ENCODE measurements at regions not wholly inside any gene's neighbourhood (a gene's known extent, or its start where the extent isn't known, plus 50 kb on each side); places are given as distances from the start of the nearest gene placed in this dataset.
A peak's percentile ranks its signal among the peaks of the same experiment; 100 is the strongest.

DNA sequence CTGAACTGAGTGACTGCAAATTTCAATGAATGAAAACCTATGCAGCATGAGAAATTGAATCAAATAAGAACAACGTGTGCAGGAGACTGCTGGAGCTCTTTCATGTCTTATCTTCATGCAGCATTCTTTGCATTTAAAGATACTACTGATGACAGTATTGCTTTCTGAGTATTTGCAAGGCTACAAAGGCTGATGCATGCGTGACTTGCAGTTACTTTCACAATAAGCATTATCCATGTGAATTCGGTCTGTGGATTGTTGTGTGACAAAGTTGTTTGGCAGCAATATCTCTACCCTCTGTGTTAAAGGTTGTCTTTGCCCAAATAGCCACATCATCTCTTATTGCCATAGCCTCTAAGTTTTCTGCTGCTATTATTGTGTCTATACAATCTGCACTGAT lies 102.1 kb upstream of the FBXL17 start:
- Histone ChIP-seq H3K4me2 (no peak overlapping the region), H3K4me3 (no peak overlapping the region), H3F3A (replicated peaks; ENCODE audit: low read depth) (no peaks in the 10 kb centered on the region), H3K79me2 (replicated peaks; ENCODE audit: insufficient read depth) (no peaks in the 10 kb centered on the region), H3K9me2 (ENCODE audit: insufficient read depth) (no peaks in the 10 kb centered on the region), H2AFZ (no peak overlapping the region; the same call in 1 of the 2 replicates), H3K27ac (ENCODE audit: low read depth) (no peak overlapping the region), H4K20me1 (replicated peaks; ENCODE audit: insufficient read depth) (no peaks in the 10 kb centered on the region), H3K36me3 (ENCODE audit: insufficient read depth) (no peaks in the 10 kb centered on the region), H3K4me1 (ENCODE audit: insufficient read depth) (no peaks in the 10 kb centered on the region), H3K27me3 (ENCODE audit: insufficient read depth) (no peaks in the 10 kb centered on the region)
- no peak for TF ChIP-seq JUNB (IDR thresholded peaks at IDR 0.05; ENCODE audit: unreplicated experiment)
- TF ChIP-seq, protein P1, sequence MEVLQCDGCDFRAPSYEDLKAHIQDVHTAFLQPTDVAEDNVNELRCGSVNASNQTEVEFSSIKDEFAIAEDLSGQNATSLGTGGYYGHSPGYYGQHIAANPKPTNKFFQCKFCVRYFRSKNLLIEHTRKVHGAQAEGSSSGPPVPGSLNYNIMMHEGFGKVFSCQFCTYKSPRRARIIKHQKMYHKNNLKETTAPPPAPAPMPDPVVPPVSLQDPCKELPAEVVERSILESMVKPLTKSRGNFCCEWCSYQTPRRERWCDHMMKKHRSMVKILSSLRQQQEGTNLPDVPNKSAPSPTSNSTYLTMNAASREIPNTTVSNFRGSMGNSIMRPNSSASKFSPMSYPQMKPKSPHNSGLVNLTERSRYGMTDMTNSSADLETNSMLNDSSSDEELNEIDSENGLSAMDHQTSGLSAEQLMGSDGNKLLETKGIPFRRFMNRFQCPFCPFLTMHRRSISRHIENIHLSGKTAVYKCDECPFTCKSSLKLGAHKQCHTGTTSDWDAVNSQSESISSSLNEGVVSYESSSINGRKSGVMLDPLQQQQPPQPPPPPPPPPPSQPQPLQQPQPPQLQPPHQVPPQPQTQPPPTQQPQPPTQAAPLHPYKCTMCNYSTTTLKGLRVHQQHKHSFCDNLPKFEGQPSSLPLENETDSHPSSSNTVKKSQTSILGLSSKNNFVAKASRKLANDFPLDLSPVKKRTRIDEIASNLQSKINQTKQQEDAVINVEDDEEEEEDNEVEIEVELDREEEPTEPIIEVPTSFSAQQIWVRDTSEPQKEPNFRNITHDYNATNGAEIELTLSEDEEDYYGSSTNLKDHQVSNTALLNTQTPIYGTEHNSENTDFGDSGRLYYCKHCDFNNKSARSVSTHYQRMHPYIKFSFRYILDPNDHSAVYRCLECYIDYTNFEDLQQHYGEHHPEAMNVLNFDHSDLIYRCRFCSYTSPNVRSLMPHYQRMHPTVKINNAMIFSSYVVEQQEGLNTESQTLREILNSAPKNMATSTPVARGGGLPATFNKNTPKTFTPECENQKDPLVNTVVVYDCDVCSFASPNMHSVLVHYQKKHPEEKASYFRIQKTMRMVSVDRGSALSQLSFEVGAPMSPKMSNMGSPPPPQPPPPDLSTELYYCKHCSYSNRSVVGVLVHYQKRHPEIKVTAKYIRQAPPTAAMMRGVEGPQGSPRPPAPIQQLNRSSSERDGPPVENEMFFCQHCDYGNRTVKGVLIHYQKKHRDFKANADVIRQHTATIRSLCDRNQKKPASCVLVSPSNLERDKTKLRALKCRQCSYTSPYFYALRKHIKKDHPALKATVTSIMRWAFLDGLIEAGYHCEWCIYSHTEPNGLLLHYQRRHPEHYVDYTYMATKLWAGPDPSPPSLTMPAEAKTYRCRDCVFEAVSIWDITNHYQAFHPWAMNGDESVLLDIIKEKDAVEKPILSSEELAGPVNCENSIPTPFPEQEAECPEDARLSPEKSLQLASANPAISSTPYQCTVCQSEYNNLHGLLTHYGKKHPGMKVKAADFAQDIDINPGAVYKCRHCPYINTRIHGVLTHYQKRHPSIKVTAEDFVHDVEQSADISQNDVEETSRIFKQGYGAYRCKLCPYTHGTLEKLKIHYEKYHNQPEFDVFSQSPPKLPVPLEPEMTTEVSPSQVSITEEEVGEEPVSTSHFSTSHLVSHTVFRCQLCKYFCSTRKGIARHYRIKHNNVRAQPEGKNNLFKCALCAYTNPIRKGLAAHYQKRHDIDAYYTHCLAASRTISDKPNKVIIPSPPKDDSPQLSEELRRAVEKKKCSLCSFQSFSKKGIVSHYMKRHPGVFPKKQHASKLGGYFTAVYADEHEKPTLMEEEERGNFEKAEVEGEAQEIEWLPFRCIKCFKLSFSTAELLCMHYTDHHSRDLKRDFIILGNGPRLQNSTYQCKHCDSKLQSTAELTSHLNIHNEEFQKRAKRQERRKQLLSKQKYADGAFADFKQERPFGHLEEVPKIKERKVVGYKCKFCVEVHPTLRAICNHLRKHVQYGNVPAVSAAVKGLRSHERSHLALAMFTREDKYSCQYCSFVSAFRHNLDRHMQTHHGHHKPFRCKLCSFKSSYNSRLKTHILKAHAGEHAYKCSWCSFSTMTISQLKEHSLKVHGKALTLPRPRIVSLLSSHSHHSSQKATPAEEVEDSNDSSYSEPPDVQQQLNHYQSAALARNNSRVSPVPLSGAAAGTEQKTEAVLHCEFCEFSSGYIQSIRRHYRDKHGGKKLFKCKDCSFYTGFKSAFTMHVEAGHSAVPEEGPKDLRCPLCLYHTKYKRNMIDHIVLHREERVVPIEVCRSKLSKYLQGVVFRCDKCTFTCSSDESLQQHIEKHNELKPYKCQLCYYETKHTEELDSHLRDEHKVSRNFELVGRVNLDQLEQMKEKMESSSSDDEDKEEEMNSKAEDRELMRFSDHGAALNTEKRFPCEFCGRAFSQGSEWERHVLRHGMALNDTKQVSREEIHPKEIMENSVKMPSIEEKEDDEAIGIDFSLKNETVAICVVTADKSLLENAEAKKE (CRISPR knock-in tag; IDR thresholded peaks at IDR 0.05) = no peak
- no peak for DNase-seq (ENCODE audit: low spot score)
- no peaks in the 10 kb centered on the region for H3K9me3 Mint-ChIP-seq
- no peaks in the 10 kb centered on the region for H3K36me3 Mint-ChIP-seq (ENCODE audit: low read depth)
- no peaks in the 10 kb centered on the region for H3K27me3 Mint-ChIP-seq (ENCODE audit: insufficient read depth, low read depth, poor library complexity)
- H3K4me3 Mint-ChIP-seq = no peak overlapping the region
- H3K27ac Mint-ChIP-seq = no peak overlapping the region
- no peak for ATAC-seq
- H3K4me1 Mint-ChIP-seq = no peaks in the 10 kb centered on the region

DNA sequence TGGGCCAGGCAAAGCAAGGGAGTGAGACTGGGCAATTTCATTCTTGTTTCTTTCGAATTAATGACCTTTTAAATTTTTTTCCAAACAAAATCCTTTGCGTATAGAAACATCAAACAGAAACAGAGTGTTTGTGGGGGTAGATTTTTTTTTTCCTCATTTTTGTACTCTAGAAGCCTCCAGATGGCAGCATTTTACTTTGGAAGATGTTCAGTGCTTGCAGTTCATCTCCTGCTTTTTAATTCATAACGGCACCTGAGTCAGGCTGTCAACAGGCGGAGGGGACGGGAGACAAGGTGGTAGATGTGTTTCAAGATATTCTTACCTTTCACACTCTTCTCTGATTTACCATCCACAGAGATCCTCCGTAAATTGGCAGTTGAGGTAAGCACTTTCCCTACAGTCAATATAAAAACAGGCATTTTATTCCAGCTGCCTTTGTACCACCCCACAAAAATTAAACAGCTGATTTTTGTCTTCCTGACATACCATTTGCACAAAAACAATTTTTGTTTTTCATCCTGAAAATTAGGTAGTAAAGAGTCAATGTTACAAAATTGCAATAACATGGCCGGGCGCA lies 99.5 kb upstream of the FBXL17 start:
- TF ChIP-seq, protein P2, sequence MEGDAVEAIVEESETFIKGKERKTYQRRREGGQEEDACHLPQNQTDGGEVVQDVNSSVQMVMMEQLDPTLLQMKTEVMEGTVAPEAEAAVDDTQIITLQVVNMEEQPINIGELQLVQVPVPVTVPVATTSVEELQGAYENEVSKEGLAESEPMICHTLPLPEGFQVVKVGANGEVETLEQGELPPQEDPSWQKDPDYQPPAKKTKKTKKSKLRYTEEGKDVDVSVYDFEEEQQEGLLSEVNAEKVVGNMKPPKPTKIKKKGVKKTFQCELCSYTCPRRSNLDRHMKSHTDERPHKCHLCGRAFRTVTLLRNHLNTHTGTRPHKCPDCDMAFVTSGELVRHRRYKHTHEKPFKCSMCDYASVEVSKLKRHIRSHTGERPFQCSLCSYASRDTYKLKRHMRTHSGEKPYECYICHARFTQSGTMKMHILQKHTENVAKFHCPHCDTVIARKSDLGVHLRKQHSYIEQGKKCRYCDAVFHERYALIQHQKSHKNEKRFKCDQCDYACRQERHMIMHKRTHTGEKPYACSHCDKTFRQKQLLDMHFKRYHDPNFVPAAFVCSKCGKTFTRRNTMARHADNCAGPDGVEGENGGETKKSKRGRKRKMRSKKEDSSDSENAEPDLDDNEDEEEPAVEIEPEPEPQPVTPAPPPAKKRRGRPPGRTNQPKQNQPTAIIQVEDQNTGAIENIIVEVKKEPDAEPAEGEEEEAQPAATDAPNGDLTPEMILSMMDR (conservative IDR thresholded peaks at IDR 0.05; ENCODE audit: low read depth in 2 of 2) = peak; percentile 67 to 68
- TF ChIP-seq, protein P1 (CRISPR knock-in tag; IDR thresholded peaks at IDR 0.05) = no peak
- H3K36me3 Mint-ChIP-seq (ENCODE audit: low read depth) = no peaks in the 10 kb centered on the region
- no peaks in the 10 kb centered on the region for H3K79me2 ChIP-seq (replicated peaks; ENCODE audit: insufficient read depth)
- H3K36me3 ChIP-seq (ENCODE audit: insufficient read depth) = no peaks in the 10 kb centered on the region
- H3K4me2 ChIP-seq = no peak overlapping the region
- H3K4me3 ChIP-seq = no peak overlapping the region
- no peaks in the 10 kb centered on the region for H4K20me1 ChIP-seq (replicated peaks; ENCODE audit: insufficient read depth)
- H3K27me3 ChIP-seq (ENCODE audit: insufficient read depth) = no peaks in the 10 kb centered on the region
- peak; percentile 76 for DNase-seq (ENCODE audit: low spot score)
- H3K4me1 Mint-ChIP-seq = no peaks in the 10 kb centered on the region
- no peaks in the 10 kb centered on the region for H3K9me3 Mint-ChIP-seq
- no peak overlapping the region for H3K4me3 Mint-ChIP-seq
- ATAC-seq = peak; percentile 51
- H3K27me3 Mint-ChIP-seq (ENCODE audit: insufficient read depth, low read depth, poor library complexity) = no peaks in the 10 kb centered on the region
- H3F3A ChIP-seq (replicated peaks; ENCODE audit: low read depth) = no peaks in the 10 kb centered on the region
- no peaks in the 10 kb centered on the region for H3K9me2 ChIP-seq (ENCODE audit: insufficient read depth)
- no peaks in the 10 kb centered on the region for H3K4me1 ChIP-seq (ENCODE audit: insufficient read depth)
- no peak overlapping the region for H3K27ac ChIP-seq (ENCODE audit: low read depth)
- no peak overlapping the region for H3K27ac Mint-ChIP-seq
- no peak overlapping the region for H2AFZ ChIP-seq

Measured in GM23338 (cell line).